Right lobe of liver (tissue), 4 donors: ENCODE measurements at regions not wholly inside any gene's neighbourhood (a gene's known extent, or its start where the extent isn't known, plus 50 kb on each side); places are given as distances from the start of the nearest gene placed in this dataset.

Experiments used
- CTCF ChIP-seq, 4 donors: fragments of 200-600 bp in 3 of 4; fragments of 450-650 bp in 1 of 4; IDR thresholded peaks; one replicate each; pipeline versions ENCODE4 v1.5.1 to v1.8.0; 2016 to 2022; ENCODE audit warnings: antibody characterized with exemption in 4 of 4, mild to moderate bottlenecking in 2 of 4
- POLR2A ChIP-seq: fragments of 450-650 bp; IDR thresholded peaks from one replicate; pipeline ENCODE4 v1.6.1; 2017; ENCODE audit warnings: antibody characterized with exemption, mild to moderate bottlenecking
- donor health status: DM: no; HTN: no; CAD: no.
- donor health status: DM: no; HTN: no; CAD: no.
- donor health status: DM: no; HTN: yes; CAD: no.

- TF ChIP-seq CTCF (IDR thresholded peaks at IDR 0.05) (no peak), POLR2A (no peak)
Measured at GRCh38 chr13:73287831-73288230, 229.0 kb downstream of the KLF5 start.
